ENCODE measurements at regions not wholly inside any gene's neighbourhood (a gene's known extent, or its start where the extent isn't known, plus 50 kb on each side); places are given as distances from the start of the nearest gene placed in this dataset.

- H3K36me3 ChIP-seq (ENCODE audit: control insufficient read depth, low read length): no peaks in the 10 kb centered on the region
- TF ChIP-seq CTCF (IDR thresholded peaks at IDR 0.05; ENCODE audit: low read depth, low read length, poor library complexity, severe bottlenecking): no peak
- TF ChIP-seq EZH2phosphoT487 (IDR thresholded peaks at IDR 0.05; ENCODE audit: borderline replicate concordance, low read length): no peak
These were observed 637.0 kb downstream of the DNAH5 start for GRCh38 chr5:13307480-13307879.

GRCh38 chr5:13303445-13303844, 641.0 kb downstream of the DNAH5 start:
- Histone ChIP-seq H3K9me3 (ENCODE audit: control insufficient read depth, insufficient read depth, low read length) (no peaks in the 10 kb centered on the region), H3K4me3 (ENCODE audit: low read length) (no peak overlapping the region), H3F3A (ENCODE audit: control insufficient read depth, insufficient read depth) (no peaks in the 10 kb centered on the region), H3K4me2 (ENCODE audit: low read length) (no peak overlapping the region), H3K27me3 (ENCODE audit: control insufficient read depth, low read length) (no peaks in the 10 kb centered on the region), H3K4me1 (ENCODE audit: control insufficient read depth, low read length) (no peaks in the 10 kb centered on the region), H4K20me1 (ENCODE audit: control insufficient read depth, insufficient read depth, low read depth, low read length) (no peaks in the 10 kb centered on the region), H3K9me2 (replicated peaks; ENCODE audit: control insufficient read depth, low read length) (no peaks in the 10 kb centered on the region), H3K27ac (ENCODE audit: low read depth, low read length) (no peak overlapping the region), H3K79me2 (ENCODE audit: control insufficient read depth, low read length) (no peaks in the 10 kb centered on the region), H3K36me3 (ENCODE audit: control insufficient read depth, low read length) (no peaks in the 10 kb centered on the region)
- TF ChIP-seq EZH2phosphoT487 (IDR thresholded peaks at IDR 0.05; ENCODE audit: borderline replicate concordance, low read length) (no peak), CTCF (IDR thresholded peaks at IDR 0.05; ENCODE audit: low read depth, low read length, poor library complexity, severe bottlenecking) (no peak)

More at GRCh38 chr5:13307480-13307879, 637.0 kb downstream of the DNAH5 start:
- H4K20me1 ChIP-seq (ENCODE audit: control insufficient read depth, insufficient read depth, low read depth, low read length): no peaks in the 10 kb centered on the region
- no peaks in the 10 kb centered on the region for H3K4me1 ChIP-seq (ENCODE audit: control insufficient read depth, low read length)
- no peaks in the 10 kb centered on the region for H3K79me2 ChIP-seq (ENCODE audit: control insufficient read depth, low read length)
- H3K9me2 ChIP-seq (replicated peaks; ENCODE audit: control insufficient read depth, low read length): no peaks in the 10 kb centered on the region
- H3K4me2 ChIP-seq (ENCODE audit: low read length): no peak overlapping the region
- H3K9me3 ChIP-seq (ENCODE audit: control insufficient read depth, insufficient read depth, low read length): no peaks in the 10 kb centered on the region
- H3F3A ChIP-seq (ENCODE audit: control insufficient read depth, insufficient read depth): no peaks in the 10 kb centered on the region
- no peak overlapping the region for H3K27ac ChIP-seq (ENCODE audit: low read depth, low read length)
- H3K27me3 ChIP-seq (ENCODE audit: control insufficient read depth, low read length): no peaks in the 10 kb centered on the region
- no peak overlapping the region for H3K4me3 ChIP-seq (ENCODE audit: low read length)

- Histone ChIP-seq H3K4me2 (ENCODE audit: low read length) (no peak overlapping the region), H3K27me3 (ENCODE audit: control insufficient read depth, low read length) (no peaks in the 10 kb centered on the region), H3K79me2 (ENCODE audit: control insufficient read depth, low read length) (no peaks in the 10 kb centered on the region), H3K27ac (ENCODE audit: low read depth, low read length) (no peak overlapping the region), H3F3A (ENCODE audit: control insufficient read depth, insufficient read depth) (no peaks in the 10 kb centered on the region), H3K9me2 (replicated peaks; ENCODE audit: control insufficient read depth, low read length) (no peaks in the 10 kb centered on the region; the same call in 1 of the 2 replicates), H3K4me3 (ENCODE audit: low read length) (no peak overlapping the region), H3K36me3 (ENCODE audit: control insufficient read depth, low read length) (no peaks in the 10 kb centered on the region), H4K20me1 (ENCODE audit: control insufficient read depth, insufficient read depth, low read depth, low read length) (no peaks in the 10 kb centered on the region), H3K4me1 (ENCODE audit: control insufficient read depth, low read length) (no peaks in the 10 kb centered on the region), H3K9me3 (ENCODE audit: control insufficient read depth, insufficient read depth, low read length) (no peaks in the 10 kb centered on the region)
- no peak for TF ChIP-seq CTCF (IDR thresholded peaks at IDR 0.05; ENCODE audit: low read depth, low read length, poor library complexity, severe bottlenecking)
- TF ChIP-seq EZH2phosphoT487 (IDR thresholded peaks at IDR 0.05; ENCODE audit: borderline replicate concordance, low read length): no peak
These were observed 665.7 kb downstream of the DNAH5 start for GRCh38 chr5:13278811-13279210.

All from DOHH2 (cell line).